Vagina (tissue), 2 donors: ENCODE measurements at regions not wholly inside any gene's neighbourhood (a gene's known extent, or its start where the extent isn't known, plus 50 kb on each side); places are given as distances from the start of the nearest gene placed in this dataset.
"Not testable (repeated sequence)": the region's sequence is repeated elsewhere in the genome, so short reads cannot be mapped to it uniquely, and the experiment has no call there.

Experiments used
- POLR2A ChIP-seq, 2 donors: fragments of 450-650 bp; IDR thresholded peaks; one replicate each; pipeline ENCODE4 v1.6.1; 2017; ENCODE audit warnings: antibody characterized with exemption in 2 of 2, mild to moderate bottlenecking in 2 of 2, moderate library complexity in 2 of 2
- TF ChIP-seq, protein P1 (sequence below), 3 experiments: fragments of 450-650 bp in 2 of 3; fragments of 200-600 bp in 1 of 3; sonication (generic) in 1 of 3; IDR thresholded peaks; one replicate each; pipeline ENCODE4 v1.5.1; 2017 to 2019; ENCODE audit warnings: antibody characterized with exemption in 3 of 3, mild to moderate bottlenecking in 2 of 3, moderate library complexity in 2 of 3

GRCh38 chr2:105477050-105477620 is 78.3 kb upstream of the FHL2 start:
- TF ChIP-seq, protein P1, sequence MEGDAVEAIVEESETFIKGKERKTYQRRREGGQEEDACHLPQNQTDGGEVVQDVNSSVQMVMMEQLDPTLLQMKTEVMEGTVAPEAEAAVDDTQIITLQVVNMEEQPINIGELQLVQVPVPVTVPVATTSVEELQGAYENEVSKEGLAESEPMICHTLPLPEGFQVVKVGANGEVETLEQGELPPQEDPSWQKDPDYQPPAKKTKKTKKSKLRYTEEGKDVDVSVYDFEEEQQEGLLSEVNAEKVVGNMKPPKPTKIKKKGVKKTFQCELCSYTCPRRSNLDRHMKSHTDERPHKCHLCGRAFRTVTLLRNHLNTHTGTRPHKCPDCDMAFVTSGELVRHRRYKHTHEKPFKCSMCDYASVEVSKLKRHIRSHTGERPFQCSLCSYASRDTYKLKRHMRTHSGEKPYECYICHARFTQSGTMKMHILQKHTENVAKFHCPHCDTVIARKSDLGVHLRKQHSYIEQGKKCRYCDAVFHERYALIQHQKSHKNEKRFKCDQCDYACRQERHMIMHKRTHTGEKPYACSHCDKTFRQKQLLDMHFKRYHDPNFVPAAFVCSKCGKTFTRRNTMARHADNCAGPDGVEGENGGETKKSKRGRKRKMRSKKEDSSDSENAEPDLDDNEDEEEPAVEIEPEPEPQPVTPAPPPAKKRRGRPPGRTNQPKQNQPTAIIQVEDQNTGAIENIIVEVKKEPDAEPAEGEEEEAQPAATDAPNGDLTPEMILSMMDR (IDR thresholded peaks at IDR 0.05): not testable (repeated sequence)
- TF ChIP-seq POLR2A (IDR thresholded peaks at IDR 0.05): not testable (repeated sequence)
